HG03439 (cell line): ENCODE measurements at regions not wholly inside any gene's neighbourhood (a gene's known extent, or its start where the extent isn't known, plus 50 kb on each side); places are given as distances from the start of the nearest gene placed in this dataset.
"Not testable (repeated sequence)": the region's sequence is repeated elsewhere in the genome, so short reads cannot be mapped to it uniquely, and the experiment has no call there.

Experiments used
- ATAC-seq: cut with Tn5 transposase; IDR thresholded peaks from one replicate; pipeline ENCODE4 v1.9.1; 2021; ENCODE audit warnings: mild to moderate bottlenecking, moderate library complexity; ENCODE audit not compliant: unreplicated experiment

- no peak for ATAC-seq
These were observed 888.1 kb downstream of the KCNJ2 start for GRCh38 chr17:71057448-71057847.

GRCh38 chr17:71057938-71058337, 888.6 kb downstream of the KCNJ2 start:
- ATAC-seq: no peak

- ATAC-seq: no peak
These were observed 893.8 kb downstream of the KCNJ2 start for GRCh38 chr17:71063127-71063526.

GRCh38 chr17:71063559-71063958, 894.2 kb downstream of the KCNJ2 start:
- no peak for ATAC-seq

- ATAC-seq: no peak
These were observed 898.5 kb downstream of the KCNJ2 start for GRCh38 chr17:71067669-71068407.

- no peak for ATAC-seq
These were observed 899.0 kb downstream of the KCNJ2 start for GRCh38 chr17:71068408-71068750.

- no peak for ATAC-seq
These were observed 901.7 kb downstream of the KCNJ2 start for GRCh38 chr17:71071041-71071440.

GRCh38 chr17:71071837-71072236, 902.5 kb downstream of the KCNJ2 start:
- no peak for ATAC-seq

- ATAC-seq: no peak
These were observed 911.6 kb downstream of the KCNJ2 start for GRCh38 chr17:71080937-71081336.

- ATAC-seq: no peak
These were observed 912.3 kb downstream of the KCNJ2 start for GRCh38 chr17:71081666-71082065.

GRCh38 chr17:71084219-71084618, 914.9 kb downstream of the KCNJ2 start:
- no peak for ATAC-seq

GRCh38 chr17:71084838-71085237, 915.5 kb downstream of the KCNJ2 start:
- ATAC-seq: no peak

- ATAC-seq: no peak
These were observed 916.1 kb downstream of the KCNJ2 start for GRCh38 chr17:71085238-71086033.

- ATAC-seq: no peak
These were observed 920.1 kb downstream of the KCNJ2 start for GRCh38 chr17:71089431-71089830.

- no peak for ATAC-seq
These were observed 928.7 kb downstream of the KCNJ2 start for GRCh38 chr17:71098071-71098470.

GRCh38 chr17:71099003-71099714, 929.8 kb downstream of the KCNJ2 start:
- ATAC-seq: no peak

- ATAC-seq: no peak
These were observed 933.4 kb downstream of the KCNJ2 start for GRCh38 chr17:71102777-71103176.

- ATAC-seq: no peak
These were observed 934.9 kb downstream of the KCNJ2 start for GRCh38 chr17:71104225-71104624.

- not testable (repeated sequence) for ATAC-seq
These were observed 936.7 kb downstream of the KCNJ2 start for GRCh38 chr17:71106056-71106455.

GRCh38 chr17:71107136-71107535, 937.8 kb downstream of the KCNJ2 start:
- no peak for ATAC-seq

GRCh38 chr17:71109697-71110096, 940.4 kb downstream of the KCNJ2 start:
- no peak for ATAC-seq

GRCh38 chr17:71110326-71110725, 941.0 kb downstream of the KCNJ2 start:
- no peak for ATAC-seq
